H1 (cell line): ENCODE measurements at regions not wholly inside any gene's neighbourhood (a gene's known extent, or its start where the extent isn't known, plus 50 kb on each side); places are given as distances from the start of the nearest gene placed in this dataset.

ENCODE experiments used
- CTCF ChIA-PET: fragments of 300-600 bp; sonication (Branson Sonifier 250); formaldehyde crosslinking; loops from one replicate; lab custom pipeline; 2021; ENCODE audit not compliant: partially characterized antibody; lab: Charles Lee
- POLR2A ChIA-PET: fragments of 300-600 bp; sonication (Branson Sonifier 250); formaldehyde crosslinking; loops from one replicate; lab custom pipeline; 2021; ENCODE audit warnings: inconsistent platforms; ENCODE audit not compliant: partially characterized antibody; lab: Charles Lee
- DNase-seq, 2 experiments: peaks; one replicate each; pipeline versions ENCODE4 v3.0.0 to v3.0.0-alpha.2; 2010 to 2022; ENCODE audit warnings: low spot score in 2 of 2, low read depth in 1 of 2, mixed read lengths in 1 of 2
- FAIRE-seq: peaks from 2 replicates; lab custom pipeline; 2011; peaks lifted over from hg19 to GRCh38; lab: Jason Lieb, UNC
- H2AFZ ChIP-seq: 2 replicates; pipeline ENCODE4 v1.8.1; 2012; ENCODE audit warnings: low read length, inconsistent platforms
- H2AK5ac ChIP-seq: 2 replicates; pipeline ENCODE4 v1.6.1; 2013; ENCODE audit warnings: low read depth, low read length
- H2BK120ac ChIP-seq: replicated peaks from 2 replicates; pipeline ENCODE3; 2013; ENCODE audit warnings: low read depth, low read length, inconsistent platforms
- H2BK12ac ChIP-seq: 2 replicates; pipeline ENCODE4 v1.6.1; 2013; ENCODE audit warnings: low read depth, low read length
- H2BK15ac ChIP-seq: 2 replicates; pipeline ENCODE4 v1.6.1; 2013; ENCODE audit warnings: low read length
- H2BK20ac ChIP-seq: 2 replicates; pipeline ENCODE4 v1.6.1; 2013; ENCODE audit warnings: low read length
- H2BK5ac ChIP-seq: 2 replicates; pipeline ENCODE4 v1.6.1; 2013; ENCODE audit warnings: low read depth, low read length
- H3K14ac ChIP-seq: 2 replicates; pipeline ENCODE4 v1.6.1; 2013; ENCODE audit warnings: inconsistent platforms; ENCODE audit not compliant: insufficient read length
- H3K18ac ChIP-seq: 2 replicates; pipeline ENCODE4 v1.6.1; 2013; ENCODE audit warnings: low read length; ENCODE audit errors: extremely low read depth
- H3K23ac ChIP-seq: 2 replicates; pipeline ENCODE4 v1.6.1; 2013; ENCODE audit warnings: inconsistent platforms; ENCODE audit not compliant: insufficient read length
- H3K23me2 ChIP-seq: 2 replicates; pipeline ENCODE4 v1.6.1; 2013; ENCODE audit warnings: low read depth, low read length
- H3K27ac ChIP-seq: 2 replicates; pipeline ENCODE4 v1.6.1; 2011; ENCODE audit warnings: low read depth, low read length, inconsistent platforms
- H3K27me3 ChIP-seq, 4 experiments: replicated peaks in 1 of 4; 1 replicate in 1 of 4; 2 replicates in 3 of 4; pipeline versions ENCODE4 v1.6.1 to v1.8.1; 2011 to 2013; ENCODE audit warnings: low read length in 3 of 4, mild to moderate bottlenecking in 3 of 4, inconsistent platforms in 2 of 4, mixed read lengths in 2 of 4, moderate library complexity in 1 of 4; ENCODE audit not compliant: control insufficient read depth in 3 of 4, insufficient read depth in 3 of 4; ENCODE audit errors: extremely low read depth in 1 of 4
- H3K36me3 ChIP-seq, 4 experiments: 2 replicates each; pipeline versions ENCODE4 v1.6.1 to v1.8.1; 2011 to 2013; ENCODE audit warnings: mild to moderate bottlenecking in 4 of 4, low read length in 3 of 4, moderate library complexity in 2 of 4, control low read depth in 1 of 4, inconsistent platforms in 1 of 4; ENCODE audit not compliant: insufficient read depth in 4 of 4, control insufficient read depth in 2 of 4
- H3K4ac ChIP-seq: replicated peaks from 2 replicates; pipeline ENCODE3; 2013; ENCODE audit warnings: low read length, low read depth, mixed read lengths, inconsistent platforms; ENCODE audit not compliant: insufficient read length
- H3K4me1 ChIP-seq, 4 experiments: replicated peaks in 1 of 4; 1 replicate in 1 of 4; 2 replicates in 3 of 4; pipeline versions ENCODE4 v1.6.1 to v1.8.1; 2011 to 2013; ENCODE audit warnings: low read length in 3 of 4, inconsistent platforms in 2 of 4, mixed read lengths in 1 of 4; ENCODE audit not compliant: insufficient read depth in 4 of 4, control insufficient read depth in 3 of 4
- H3K4me2 ChIP-seq, 2 experiments: 2 replicates each; pipeline versions ENCODE4 v1.6.1 to v1.8.1; 2011 to 2013; ENCODE audit warnings: low read depth in 2 of 2, low read length in 2 of 2, control low read depth in 1 of 2, inconsistent platforms in 1 of 2, mild to moderate bottlenecking in 1 of 2; ENCODE audit not compliant: insufficient read depth in 1 of 2
- H3K4me3 ChIP-seq, 4 experiments: fragments of 200-600, 300-600 bp in 1 of 4; sonication (generic), shearing (Covaris generic), sonication (Bioruptor Twin) in 1 of 4; 2 replicates each; pipeline versions ENCODE4 v1.5.1 to v1.8.1; 2011 to 2016; ENCODE audit warnings: low read length in 4 of 4, low read depth in 3 of 4, control low read depth in 2 of 4, inconsistent platforms in 2 of 4, mild to moderate bottlenecking in 2 of 4, mixed read lengths in 1 of 4, moderate library complexity in 1 of 4; ENCODE audit not compliant: insufficient read depth in 2 of 4; ENCODE audit errors: extremely low read depth in 1 of 4
- H3K56ac ChIP-seq: replicated peaks from 2 replicates; pipeline ENCODE3; 2013; ENCODE audit warnings: low read depth, mild to moderate bottlenecking, mixed read lengths, low read length, inconsistent platforms; ENCODE audit not compliant: insufficient read length
- H3K79me1 ChIP-seq: 2 replicates; pipeline ENCODE4 v1.6.1; 2013; ENCODE audit warnings: low read depth, low read length, control low read depth
- H3K79me2 ChIP-seq, 2 experiments: 2 replicates each; pipeline versions ENCODE4 v1.6.1 to v1.8.1; 2012 to 2013; ENCODE audit warnings: low read length in 2 of 2, mild to moderate bottlenecking in 2 of 2, inconsistent platforms in 1 of 2; ENCODE audit not compliant: insufficient read depth in 2 of 2, control insufficient read depth in 1 of 2
- H3K9ac ChIP-seq, 4 experiments: replicated peaks in 1 of 4; 1 replicate in 1 of 4; 2 replicates in 3 of 4; pipeline versions ENCODE4 v1.6.1 to v1.8.1; 2011 to 2013; ENCODE audit warnings: low read depth in 3 of 4, low read length in 3 of 4, control low read depth in 2 of 4, mild to moderate bottlenecking in 2 of 4, moderate library complexity in 2 of 4, inconsistent platforms in 1 of 4; ENCODE audit errors: extremely low read depth in 1 of 4
- H3K9me3 ChIP-seq, 2 experiments: 2 replicates each; pipeline versions ENCODE4 v1.6.1 to v1.8.1; 2012 to 2013; ENCODE audit warnings: mild to moderate bottlenecking in 2 of 2, moderate library complexity in 2 of 2, control low read depth in 1 of 2, inconsistent platforms in 1 of 2, low read depth in 1 of 2, low read length in 1 of 2, mixed read lengths in 1 of 2; ENCODE audit not compliant: insufficient read depth in 2 of 2
- H4K20me1 ChIP-seq, 2 experiments: replicated peaks in 1 of 2; 2 replicates each; pipeline versions ENCODE3 to v1.8.1; 2011 to 2013; ENCODE audit warnings: inconsistent platforms in 2 of 2, low read length in 2 of 2, mild to moderate bottlenecking in 1 of 2; ENCODE audit not compliant: insufficient read depth in 2 of 2, control insufficient read depth in 1 of 2
- H4K5ac ChIP-seq: 2 replicates; pipeline ENCODE4 v1.6.1; 2013; ENCODE audit warnings: low read length, low read depth, mixed read lengths, inconsistent platforms; ENCODE audit not compliant: insufficient read length
- H4K8ac ChIP-seq: 2 replicates; pipeline ENCODE4 v1.8.0; 2013; ENCODE audit warnings: mild to moderate bottlenecking, moderate library complexity, low read length, inconsistent platforms; ENCODE audit not compliant: insufficient read depth; ENCODE audit errors: extremely low read depth
- H4K91ac ChIP-seq: replicated peaks from 2 replicates; pipeline ENCODE3; 2013; ENCODE audit warnings: low read length, mixed read lengths, inconsistent platforms; ENCODE audit not compliant: insufficient read length
- CTCF ChIP-seq, 3 experiments: IDR thresholded peaks; 1 replicate in 2 of 3; 2 replicates in 1 of 3; pipeline versions ENCODE4 v1.5.1 to v1.6.1; 2011; ENCODE audit warnings: low read length in 3 of 3, mild to moderate bottlenecking in 3 of 3, inconsistent platforms in 2 of 3, low read depth in 1 of 3, moderate library complexity in 1 of 3; ENCODE audit not compliant: insufficient read depth in 1 of 3; ENCODE audit errors: control extremely low read depth in 1 of 3
- JUND ChIP-seq: IDR thresholded peaks from 2 replicates; pipeline ENCODE4 v1.6.1; 2011; ENCODE audit warnings: mild to moderate bottlenecking, improper control_type of control experiment, low read length
- MAX ChIP-seq: IDR thresholded peaks from 2 replicates; pipeline ENCODE4 v1.6.1; 2012; ENCODE audit warnings: inconsistent platforms
- RBBP5 ChIP-seq: IDR thresholded peaks from 2 replicates; pipeline ENCODE4 v1.7.1; 2012; ENCODE audit warnings: low read depth, mild to moderate bottlenecking, inconsistent platforms, low read length, moderate library complexity, borderline replicate concordance
- SP1 ChIP-seq: IDR thresholded peaks from 2 replicates; pipeline ENCODE4 v1.6.1; 2011; ENCODE audit warnings: low read depth, low read length
- SP2 ChIP-seq: IDR thresholded peaks from 2 replicates; pipeline ENCODE4 v1.6.1; 2012; ENCODE audit warnings: mild to moderate bottlenecking, low read length, inconsistent platforms
- SP4 ChIP-seq: IDR thresholded peaks from 2 replicates; pipeline ENCODE4 v1.6.1; 2012; ENCODE audit warnings: low read length, inconsistent platforms
- TAF1 ChIP-seq: IDR thresholded peaks from 2 replicates; pipeline ENCODE4 v1.6.1; 2011; ENCODE audit warnings: mild to moderate bottlenecking, low read depth, low read length
- TAF7 ChIP-seq: optimal IDR thresholded peaks from 2 replicates; pipeline ENCODE3; 2011; ENCODE audit warnings: low read depth, mild to moderate bottlenecking, inconsistent platforms, low read length, moderate library complexity, borderline replicate concordance
- WGBS, 2 experiments: shearing (Covaris generic) in 1 of 2; methylation state at CpG; one replicate each; pipeline versions ENCODE4 v1.1.6 to v1.1.7; 2013 to 2015; ENCODE audit warnings: low lambda C conversion rate in 2 of 2, mixed read lengths in 2 of 2, inconsistent platforms in 1 of 2, low coverage in 1 of 2, missing lambda C conversion rate in 1 of 2; ENCODE audit not compliant: insufficient replicate concordance in 2 of 2, insufficient coverage in 1 of 2, insufficient read length in 1 of 2; ENCODE audit errors: extremely low coverage in 1 of 2, missing lambda C conversion rate in 1 of 2; 5-methylcytosine and 5-hydroxymethylcytosine counted together

GRCh38 chr17:65364438-65364837 is 197.0 kb downstream of the AXIN2 start:
- no peak overlapping the region for H3K14ac ChIP-seq
- no peak overlapping the region for H3K4me2 ChIP-seq
- no peak overlapping the region for H2BK15ac ChIP-seq
- H2BK5ac ChIP-seq: no peak overlapping the region
- H3K18ac ChIP-seq: no peak overlapping the region
- no peak overlapping the region for H3K9ac ChIP-seq
- no peak overlapping the region for H3K4me3 ChIP-seq
- H3K4ac ChIP-seq: no peak overlapping the region
- no peak overlapping the region for H3K27ac ChIP-seq
- no peak overlapping the region for H4K5ac ChIP-seq
- no peaks in the 10 kb centered on the region for H4K20me1 ChIP-seq
- no peak overlapping the region for H2AK5ac ChIP-seq
- H3K56ac ChIP-seq: no peak overlapping the region
- no peak overlapping the region for H2BK12ac ChIP-seq
- no peak overlapping the region for H4K91ac ChIP-seq
- ChIA-PET CTCF (interaction anchor here (1.1 to 1.5 kb wide), 2 partner anchors 70 to 133 kb away, joined by 3 read pairs; no protein-coding TSS in a partner anchor), POLR2A (no interaction called here)
- no peak overlapping the region for H4K8ac ChIP-seq
- H3K4me1 ChIP-seq: no peaks in the 10 kb centered on the region
- no peaks in the 10 kb centered on the region for H3K9me3 ChIP-seq
- H3K27me3 ChIP-seq: no peaks in the 10 kb centered on the region
- no peaks in the 10 kb centered on the region for H3K36me3 ChIP-seq
- H3K23ac ChIP-seq: no peak overlapping the region
- H3K23me2 ChIP-seq: 0 out of 2 replicates have a peak, but pooled peaks cover 2% of the 10 kb centered on the region
- no peak overlapping the region for H2BK120ac ChIP-seq
- H2BK20ac ChIP-seq: no peak overlapping the region
- WGBS, 2 experiments: 88% methylated on average over 7 of the region's 7 CpGs; no CpG with 5 or more reads in 1 of the 2 experiments
- H3K79me2 ChIP-seq: no peaks in the 10 kb centered on the region
- FAIRE-seq (no peak), DNase-seq (no peak)
- H3K79me1 ChIP-seq: no peaks in the 10 kb centered on the region
- no peak overlapping the region for H2AFZ ChIP-seq
- TF ChIP-seq TAF1 (no peak), SP2 (no peak), JUND (no peak), CTCF (IDR thresholded peaks at IDR 0.05; ENCODE audit: control extremely low read depth in 1 of 3, insufficient read depth in 1 of 3, low read depth in 1 of 3, low read length in 3 of 3) (no peak), MAX (no peak), SP1 (no peak), RBBP5 (no peak), SP4 (no peak), TAF7 (no peak)
